SU-DHL-6 (cell line): ENCODE measurements at regions not wholly inside any gene's neighbourhood (a gene's known extent, or its start where the extent isn't known, plus 50 kb on each side); places are given as distances from the start of the nearest gene placed in this dataset.

ENCODE experiments used
- H2AFZ ChIP-seq: fragments of 200-600 bp; sonication (generic); 2 replicates; pipeline ENCODE4 v1.6.1; 2014; ENCODE audit warnings: low read depth, mild to moderate bottlenecking, moderate library complexity, mixed read lengths, antibody characterized with exemption, low read length; ENCODE audit not compliant: severe bottlenecking
- H3F3A ChIP-seq: fragments of 200-600 bp; shearing (Covaris generic); 2 replicates; pipeline ENCODE4 v1.6.0; 2016; ENCODE audit warnings: antibody characterized with exemption, mild to moderate bottlenecking; ENCODE audit not compliant: insufficient read depth
- H3K27ac ChIP-seq: fragments of 200-600 bp; sonication (generic); 2 replicates; pipeline ENCODE4 v1.5.1; 2016; ENCODE audit warnings: low read depth, mild to moderate bottlenecking, low read length, moderate library complexity, mixed read lengths
- H3K27me3 ChIP-seq: fragments of 200-600 bp; sonication (generic), shearing (Covaris generic); 2 replicates; pipeline ENCODE4 v1.6.0; 2014; ENCODE audit warnings: mild to moderate bottlenecking, low read length
- H3K36me3 ChIP-seq: fragments of 200-600 bp; sonication (generic); 2 replicates; pipeline ENCODE4 v1.6.1; 2014; ENCODE audit warnings: mild to moderate bottlenecking, low read length, mixed read lengths
- H3K4me2 ChIP-seq: fragments of 300-600, 200-600 bp; shearing (Covaris generic), sonication (generic); 2 replicates; pipeline ENCODE4 v1.6.0; 2014; ENCODE audit warnings: low read length, low read depth, mild to moderate bottlenecking; ENCODE audit not compliant: poor library complexity, severe bottlenecking
- H3K4me3 ChIP-seq: fragments of 200-600 bp; sonication (generic); 2 replicates; pipeline ENCODE4 v1.5.1; 2014; ENCODE audit warnings: antibody characterized with exemption, low read length, mild to moderate bottlenecking, mixed read lengths; ENCODE audit not compliant: insufficient read depth, poor library complexity, severe bottlenecking
- H3K79me2 ChIP-seq: fragments of 200-600 bp; sonication (generic); 2 replicates; pipeline ENCODE4 v1.6.1; 2014; ENCODE audit warnings: mild to moderate bottlenecking, low read length, moderate library complexity; ENCODE audit not compliant: insufficient read depth
- H3K9ac ChIP-seq: fragments of 200-600 bp; sonication (generic); 2 replicates; pipeline ENCODE4 v1.7.0; 2014; ENCODE audit warnings: mild to moderate bottlenecking, low read length
- H3K9me2 ChIP-seq: fragments of 200-600 bp; sonication (generic); replicated peaks from 2 replicates; pipeline ENCODE4 v1.6.1; 2014; ENCODE audit warnings: low read length; ENCODE audit not compliant: insufficient read depth
- H3K9me3 ChIP-seq: fragments of 200-600 bp; sonication (generic); 2 replicates; pipeline ENCODE4 v1.6.1; 2014; ENCODE audit warnings: low read length, mixed read lengths; ENCODE audit not compliant: insufficient read depth
- H4K20me1 ChIP-seq: fragments of 200-600 bp; sonication (generic); 2 replicates; pipeline ENCODE4 v1.6.1; 2014; ENCODE audit warnings: low read depth, mild to moderate bottlenecking, antibody characterized with exemption, low read length, moderate library complexity, mixed read lengths
- EZH2phosphoT487 ChIP-seq: fragments of 200-600 bp; sonication (generic), shearing (Covaris generic); conservative IDR thresholded peaks from 2 replicates; pipeline ENCODE4 v1.6.1; 2018; ENCODE audit warnings: mild to moderate bottlenecking, antibody characterized with exemption, low read length, moderate library complexity, mixed read lengths
- TF ChIP-seq, protein P1 (sequence below): fragments of 200-600 bp; sonication (generic); IDR thresholded peaks from one replicate; pipeline ENCODE4 v1.5.1; 2017; ENCODE audit warnings: antibody characterized with exemption, mild to moderate bottlenecking, low read length, moderate library complexity; ENCODE audit not compliant: insufficient read depth, poor library complexity, severe bottlenecking

GRCh38 chr18:67875944-67876343, 359.4 kb upstream of the DSEL start:
- H3K9me3 ChIP-seq, result no peaks in the 10 kb centered on the region
- no peaks in the 10 kb centered on the region for H3K79me2 ChIP-seq
- H3K4me2 ChIP-seq, result no peak overlapping the region
- H4K20me1 ChIP-seq, result no peaks in the 10 kb centered on the region
- H3K27me3 ChIP-seq, result no peaks in the 10 kb centered on the region
- H3F3A ChIP-seq, result no peaks in the 10 kb centered on the region
- H2AFZ ChIP-seq, result no peak overlapping the region
- H3K9ac ChIP-seq, result no peak overlapping the region
- no peak overlapping the region for H3K27ac ChIP-seq
- no peaks in the 10 kb centered on the region for H3K36me3 ChIP-seq
- H3K9me2 ChIP-seq, result no peaks in the 10 kb centered on the region
- no peak overlapping the region for H3K4me3 ChIP-seq
- TF ChIP-seq EZH2phosphoT487, result no peak
- TF ChIP-seq, protein P1, sequence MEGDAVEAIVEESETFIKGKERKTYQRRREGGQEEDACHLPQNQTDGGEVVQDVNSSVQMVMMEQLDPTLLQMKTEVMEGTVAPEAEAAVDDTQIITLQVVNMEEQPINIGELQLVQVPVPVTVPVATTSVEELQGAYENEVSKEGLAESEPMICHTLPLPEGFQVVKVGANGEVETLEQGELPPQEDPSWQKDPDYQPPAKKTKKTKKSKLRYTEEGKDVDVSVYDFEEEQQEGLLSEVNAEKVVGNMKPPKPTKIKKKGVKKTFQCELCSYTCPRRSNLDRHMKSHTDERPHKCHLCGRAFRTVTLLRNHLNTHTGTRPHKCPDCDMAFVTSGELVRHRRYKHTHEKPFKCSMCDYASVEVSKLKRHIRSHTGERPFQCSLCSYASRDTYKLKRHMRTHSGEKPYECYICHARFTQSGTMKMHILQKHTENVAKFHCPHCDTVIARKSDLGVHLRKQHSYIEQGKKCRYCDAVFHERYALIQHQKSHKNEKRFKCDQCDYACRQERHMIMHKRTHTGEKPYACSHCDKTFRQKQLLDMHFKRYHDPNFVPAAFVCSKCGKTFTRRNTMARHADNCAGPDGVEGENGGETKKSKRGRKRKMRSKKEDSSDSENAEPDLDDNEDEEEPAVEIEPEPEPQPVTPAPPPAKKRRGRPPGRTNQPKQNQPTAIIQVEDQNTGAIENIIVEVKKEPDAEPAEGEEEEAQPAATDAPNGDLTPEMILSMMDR, result no peak

GRCh38 chr18:67875060-67875459, 358.5 kb upstream of the DSEL start:
- no peaks in the 10 kb centered on the region for H3K36me3 ChIP-seq
- no peaks in the 10 kb centered on the region for H4K20me1 ChIP-seq
- H3F3A ChIP-seq, result no peaks in the 10 kb centered on the region
- H3K4me3 ChIP-seq, result no peak overlapping the region
- H3K27me3 ChIP-seq, result no peaks in the 10 kb centered on the region
- TF ChIP-seq, protein P1, result no peak
- TF ChIP-seq EZH2phosphoT487, result no peak
- no peaks in the 10 kb centered on the region for H3K79me2 ChIP-seq
- H3K9ac ChIP-seq, result no peak overlapping the region
- H3K9me3 ChIP-seq, result no peaks in the 10 kb centered on the region
- no peak overlapping the region for H3K27ac ChIP-seq
- no peaks in the 10 kb centered on the region for H3K9me2 ChIP-seq
- no peak overlapping the region for H3K4me2 ChIP-seq
- no peak overlapping the region for H2AFZ ChIP-seq

DNA sequence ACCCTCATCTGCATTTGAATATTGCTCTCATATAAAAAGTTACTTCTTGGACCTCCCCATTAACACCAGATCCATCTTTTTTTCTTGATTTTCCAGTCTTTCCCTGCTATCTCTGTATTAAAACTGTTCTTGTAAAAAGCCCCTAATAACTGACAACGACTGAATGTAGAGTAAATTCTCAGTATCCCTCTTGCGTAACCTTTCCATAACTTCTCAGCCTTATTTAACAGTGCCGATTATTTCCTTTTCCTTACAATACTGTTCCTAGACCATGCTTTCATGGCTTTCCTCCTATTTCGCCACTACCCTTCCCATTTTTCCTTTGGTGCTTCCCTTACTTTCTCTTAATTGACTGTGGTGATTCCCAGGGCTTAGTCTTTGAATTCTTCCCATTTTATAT, 348.9 kb upstream of the DSEL start:
- no peaks in the 10 kb centered on the region for H3K36me3 ChIP-seq
- H4K20me1 ChIP-seq, result no peaks in the 10 kb centered on the region
- no peak overlapping the region for H3K27ac ChIP-seq
- TF ChIP-seq EZH2phosphoT487, result no peak
- TF ChIP-seq, protein P1, result no peak
- H3K4me3 ChIP-seq, result no peak overlapping the region
- H3K9ac ChIP-seq, result no peak overlapping the region
- H3K4me2 ChIP-seq, result no peak overlapping the region
- no peaks in the 10 kb centered on the region for H3F3A ChIP-seq
- H3K9me3 ChIP-seq, result no peaks in the 10 kb centered on the region
- no peaks in the 10 kb centered on the region for H3K9me2 ChIP-seq
- no peaks in the 10 kb centered on the region for H3K79me2 ChIP-seq
- H2AFZ ChIP-seq, result no peak overlapping the region
- H3K27me3 ChIP-seq, result no peaks in the 10 kb centered on the region
